GM23338 (cell line): ENCODE measurements at regions not wholly inside any gene's neighbourhood (a gene's known extent, or its start where the extent isn't known, plus 50 kb on each side); places are given as distances from the start of the nearest gene placed in this dataset.

Source experiments
- EZH2 ChIP-seq: fragments of 200-600 bp; sonication (generic); IDR thresholded peaks from one replicate; pipeline ENCODE4 v1.8.0; 2017; ENCODE audit warnings: antibody characterized with exemption, mild to moderate bottlenecking, low read depth; ENCODE audit not compliant: unreplicated experiment
- EZH2phosphoT487 ChIP-seq: fragments of 200-600 bp; sonication (generic); IDR thresholded peaks from one replicate; pipeline ENCODE4 v1.8.1; 2018; ENCODE audit warnings: antibody characterized with exemption; ENCODE audit not compliant: unreplicated experiment
- POLR2AphosphoS5 ChIP-seq: IDR thresholded peaks from 2 replicates; pipeline ENCODE4 v1.6.1; 2016; ENCODE audit warnings: antibody characterized with exemption, low read depth
- ZNF114 ChIP-seq: fragments of 250-450 bp; sonication (Bioruptor Pico); IDR thresholded peaks from 2 replicates; pipeline ENCODE4 v1.5.0; 2020; ENCODE audit warnings: mild to moderate bottlenecking, moderate library complexity
- TF ChIP-seq, protein P1 (sequence below), 2 experiments: fragments of 200-600 bp in 1 of 2; sonication (generic) in 1 of 2; conservative IDR thresholded peaks; 2 replicates each; pipeline versions ENCODE4 v1.5.1 to v1.6.1; 2016 to 2017; ENCODE audit warnings: antibody characterized with exemption in 2 of 2, low read depth in 2 of 2, mild to moderate bottlenecking in 2 of 2, moderate library complexity in 1 of 2
- TF ChIP-seq, protein P2 (sequence below): IDR thresholded peaks from 2 replicates; pipeline ENCODE4 v1.6.1; 2016; ENCODE audit warnings: antibody characterized with exemption
- TF ChIP-seq, protein P3 (sequence below): IDR thresholded peaks from one replicate; pipeline ENCODE4 v1.6.1; 2018; ENCODE audit warnings: antibody characterized with exemption; ENCODE audit not compliant: unreplicated experiment

DNA sequence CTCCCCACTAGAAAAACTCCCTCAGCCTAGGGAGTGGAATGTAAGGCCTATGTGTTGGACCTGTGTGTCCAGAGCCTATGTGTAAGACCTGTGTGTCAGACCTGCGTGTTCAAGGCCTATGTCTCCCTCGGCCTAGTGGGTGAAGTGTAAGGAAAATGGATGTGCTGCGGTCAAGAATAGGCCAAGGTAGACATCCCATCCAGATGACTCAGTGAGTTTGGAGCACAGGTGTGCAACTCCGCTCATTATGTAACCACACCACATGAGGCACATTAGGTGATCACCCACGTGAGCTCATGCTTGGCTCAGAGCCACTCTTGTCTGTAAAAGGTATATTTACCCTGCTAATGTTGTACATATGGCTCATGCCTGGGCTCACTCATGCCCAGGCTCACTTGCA lies 565.3 kb upstream of the CRIM1 start:
- TF ChIP-seq, protein P1, sequence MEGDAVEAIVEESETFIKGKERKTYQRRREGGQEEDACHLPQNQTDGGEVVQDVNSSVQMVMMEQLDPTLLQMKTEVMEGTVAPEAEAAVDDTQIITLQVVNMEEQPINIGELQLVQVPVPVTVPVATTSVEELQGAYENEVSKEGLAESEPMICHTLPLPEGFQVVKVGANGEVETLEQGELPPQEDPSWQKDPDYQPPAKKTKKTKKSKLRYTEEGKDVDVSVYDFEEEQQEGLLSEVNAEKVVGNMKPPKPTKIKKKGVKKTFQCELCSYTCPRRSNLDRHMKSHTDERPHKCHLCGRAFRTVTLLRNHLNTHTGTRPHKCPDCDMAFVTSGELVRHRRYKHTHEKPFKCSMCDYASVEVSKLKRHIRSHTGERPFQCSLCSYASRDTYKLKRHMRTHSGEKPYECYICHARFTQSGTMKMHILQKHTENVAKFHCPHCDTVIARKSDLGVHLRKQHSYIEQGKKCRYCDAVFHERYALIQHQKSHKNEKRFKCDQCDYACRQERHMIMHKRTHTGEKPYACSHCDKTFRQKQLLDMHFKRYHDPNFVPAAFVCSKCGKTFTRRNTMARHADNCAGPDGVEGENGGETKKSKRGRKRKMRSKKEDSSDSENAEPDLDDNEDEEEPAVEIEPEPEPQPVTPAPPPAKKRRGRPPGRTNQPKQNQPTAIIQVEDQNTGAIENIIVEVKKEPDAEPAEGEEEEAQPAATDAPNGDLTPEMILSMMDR (conservative IDR thresholded peaks at IDR 0.05; ENCODE audit: low read depth in 2 of 2) = no peak
- TF ChIP-seq, protein P2, sequence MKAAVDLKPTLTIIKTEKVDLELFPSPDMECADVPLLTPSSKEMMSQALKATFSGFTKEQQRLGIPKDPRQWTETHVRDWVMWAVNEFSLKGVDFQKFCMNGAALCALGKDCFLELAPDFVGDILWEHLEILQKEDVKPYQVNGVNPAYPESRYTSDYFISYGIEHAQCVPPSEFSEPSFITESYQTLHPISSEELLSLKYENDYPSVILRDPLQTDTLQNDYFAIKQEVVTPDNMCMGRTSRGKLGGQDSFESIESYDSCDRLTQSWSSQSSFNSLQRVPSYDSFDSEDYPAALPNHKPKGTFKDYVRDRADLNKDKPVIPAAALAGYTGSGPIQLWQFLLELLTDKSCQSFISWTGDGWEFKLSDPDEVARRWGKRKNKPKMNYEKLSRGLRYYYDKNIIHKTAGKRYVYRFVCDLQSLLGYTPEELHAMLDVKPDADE = no peak
- TF ChIP-seq POLR2AphosphoS5 (no peak), EZH2phosphoT487 (no peak), EZH2 (no peak), ZNF114 (no peak)
- TF ChIP-seq, protein P3, sequence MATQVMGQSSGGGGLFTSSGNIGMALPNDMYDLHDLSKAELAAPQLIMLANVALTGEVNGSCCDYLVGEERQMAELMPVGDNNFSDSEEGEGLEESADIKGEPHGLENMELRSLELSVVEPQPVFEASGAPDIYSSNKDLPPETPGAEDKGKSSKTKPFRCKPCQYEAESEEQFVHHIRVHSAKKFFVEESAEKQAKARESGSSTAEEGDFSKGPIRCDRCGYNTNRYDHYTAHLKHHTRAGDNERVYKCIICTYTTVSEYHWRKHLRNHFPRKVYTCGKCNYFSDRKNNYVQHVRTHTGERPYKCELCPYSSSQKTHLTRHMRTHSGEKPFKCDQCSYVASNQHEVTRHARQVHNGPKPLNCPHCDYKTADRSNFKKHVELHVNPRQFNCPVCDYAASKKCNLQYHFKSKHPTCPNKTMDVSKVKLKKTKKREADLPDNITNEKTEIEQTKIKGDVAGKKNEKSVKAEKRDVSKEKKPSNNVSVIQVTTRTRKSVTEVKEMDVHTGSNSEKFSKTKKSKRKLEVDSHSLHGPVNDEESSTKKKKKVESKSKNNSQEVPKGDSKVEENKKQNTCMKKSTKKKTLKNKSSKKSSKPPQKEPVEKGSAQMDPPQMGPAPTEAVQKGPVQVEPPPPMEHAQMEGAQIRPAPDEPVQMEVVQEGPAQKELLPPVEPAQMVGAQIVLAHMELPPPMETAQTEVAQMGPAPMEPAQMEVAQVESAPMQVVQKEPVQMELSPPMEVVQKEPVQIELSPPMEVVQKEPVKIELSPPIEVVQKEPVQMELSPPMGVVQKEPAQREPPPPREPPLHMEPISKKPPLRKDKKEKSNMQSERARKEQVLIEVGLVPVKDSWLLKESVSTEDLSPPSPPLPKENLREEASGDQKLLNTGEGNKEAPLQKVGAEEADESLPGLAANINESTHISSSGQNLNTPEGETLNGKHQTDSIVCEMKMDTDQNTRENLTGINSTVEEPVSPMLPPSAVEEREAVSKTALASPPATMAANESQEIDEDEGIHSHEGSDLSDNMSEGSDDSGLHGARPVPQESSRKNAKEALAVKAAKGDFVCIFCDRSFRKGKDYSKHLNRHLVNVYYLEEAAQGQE = no peak
